ENCODE measurements at regions not wholly inside any gene's neighbourhood (a gene's known extent, or its start where the extent isn't known, plus 50 kb on each side); places are given as distances from the start of the nearest gene placed in this dataset.

DNA sequence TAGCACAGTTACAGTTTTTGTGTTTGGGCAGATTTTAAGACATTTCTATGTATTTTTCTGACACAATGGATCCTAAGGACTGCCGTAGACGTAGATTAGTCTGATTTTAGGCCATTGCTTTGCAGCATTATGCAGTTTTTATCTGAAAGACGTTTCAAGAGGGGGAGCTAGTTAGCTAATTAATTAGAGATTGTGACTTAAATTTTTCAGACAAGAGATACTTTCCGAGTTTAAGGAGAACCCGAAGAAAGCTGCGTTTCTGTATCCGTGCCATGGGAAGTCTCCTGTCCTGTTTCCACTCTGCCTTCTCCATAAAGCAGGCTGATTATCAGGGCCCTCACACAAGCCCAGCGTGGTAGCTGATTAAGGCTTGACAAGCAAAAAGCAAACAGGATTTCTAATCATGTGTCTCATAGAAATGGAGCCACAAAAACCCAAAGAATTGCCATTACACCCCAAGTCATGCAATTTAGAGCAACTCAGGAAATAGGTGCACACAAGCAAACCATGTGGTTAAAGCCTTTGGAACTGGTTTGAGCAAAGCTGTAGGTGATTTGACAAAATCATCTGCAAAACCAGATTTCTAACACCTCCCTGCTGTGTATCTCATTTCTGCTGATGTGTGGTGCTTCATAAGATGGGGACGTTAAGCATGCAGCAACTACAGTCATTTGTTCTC is 808.1 kb downstream of the RNF144A start:
- TF ChIP-seq, protein P1, sequence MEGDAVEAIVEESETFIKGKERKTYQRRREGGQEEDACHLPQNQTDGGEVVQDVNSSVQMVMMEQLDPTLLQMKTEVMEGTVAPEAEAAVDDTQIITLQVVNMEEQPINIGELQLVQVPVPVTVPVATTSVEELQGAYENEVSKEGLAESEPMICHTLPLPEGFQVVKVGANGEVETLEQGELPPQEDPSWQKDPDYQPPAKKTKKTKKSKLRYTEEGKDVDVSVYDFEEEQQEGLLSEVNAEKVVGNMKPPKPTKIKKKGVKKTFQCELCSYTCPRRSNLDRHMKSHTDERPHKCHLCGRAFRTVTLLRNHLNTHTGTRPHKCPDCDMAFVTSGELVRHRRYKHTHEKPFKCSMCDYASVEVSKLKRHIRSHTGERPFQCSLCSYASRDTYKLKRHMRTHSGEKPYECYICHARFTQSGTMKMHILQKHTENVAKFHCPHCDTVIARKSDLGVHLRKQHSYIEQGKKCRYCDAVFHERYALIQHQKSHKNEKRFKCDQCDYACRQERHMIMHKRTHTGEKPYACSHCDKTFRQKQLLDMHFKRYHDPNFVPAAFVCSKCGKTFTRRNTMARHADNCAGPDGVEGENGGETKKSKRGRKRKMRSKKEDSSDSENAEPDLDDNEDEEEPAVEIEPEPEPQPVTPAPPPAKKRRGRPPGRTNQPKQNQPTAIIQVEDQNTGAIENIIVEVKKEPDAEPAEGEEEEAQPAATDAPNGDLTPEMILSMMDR (IDR thresholded peaks at IDR 0.05; ENCODE audit: unreplicated experiment in 3 of 3) = peak in 2 of 3 experiments; percentile 21 to 24
- no peaks in the 10 kb centered on the region for H3K9me3 Mint-ChIP-seq
- H3K4me3 Mint-ChIP-seq = no peak overlapping the region
- H3K27ac Mint-ChIP-seq = peak overlapping the region; percentile 36 to 71 (median 45)
- no peaks in the 10 kb centered on the region for H3K36me3 Mint-ChIP-seq (ENCODE audit: low read depth)
- peaks cover 19% of the 10 kb centered on the region for H3K27me3 Mint-ChIP-seq (ENCODE audit: low read depth)
- peaks cover 35% of the 10 kb centered on the region for H3K4me1 Mint-ChIP-seq

DNA sequence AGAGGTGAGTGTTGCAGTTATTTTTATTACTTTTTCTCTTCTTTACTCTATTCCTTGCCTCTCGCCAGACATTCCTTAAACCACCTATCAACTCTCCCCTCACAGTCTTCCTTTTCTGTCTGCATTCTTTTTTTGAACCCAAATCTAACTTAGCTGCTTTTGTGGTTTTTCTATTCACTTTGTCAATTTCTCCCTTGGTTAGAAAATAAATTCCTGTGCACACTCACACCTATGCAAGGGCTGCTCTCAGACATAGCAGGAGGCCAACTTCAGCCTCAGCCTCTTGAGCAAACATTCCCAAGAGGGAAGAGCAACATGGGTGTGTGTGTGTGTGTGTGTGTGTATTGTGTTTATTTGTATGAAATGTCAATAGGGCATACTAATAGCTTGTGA is 808.6 kb downstream of the RNF144A start:
- Mint-ChIP-seq H3K4me3 (no peak overlapping the region), H3K27me3 (ENCODE audit: low read depth) (peaks cover 18% of the 10 kb centered on the region), H3K27ac (no peak overlapping the region), H3K36me3 (ENCODE audit: low read depth) (no peaks in the 10 kb centered on the region), H3K4me1 (peaks cover 34% of the 10 kb centered on the region), H3K9me3 (no peaks in the 10 kb centered on the region)
- TF ChIP-seq, protein P1 (IDR thresholded peaks at IDR 0.05; ENCODE audit: unreplicated experiment in 3 of 3) = no peak

DNA sequence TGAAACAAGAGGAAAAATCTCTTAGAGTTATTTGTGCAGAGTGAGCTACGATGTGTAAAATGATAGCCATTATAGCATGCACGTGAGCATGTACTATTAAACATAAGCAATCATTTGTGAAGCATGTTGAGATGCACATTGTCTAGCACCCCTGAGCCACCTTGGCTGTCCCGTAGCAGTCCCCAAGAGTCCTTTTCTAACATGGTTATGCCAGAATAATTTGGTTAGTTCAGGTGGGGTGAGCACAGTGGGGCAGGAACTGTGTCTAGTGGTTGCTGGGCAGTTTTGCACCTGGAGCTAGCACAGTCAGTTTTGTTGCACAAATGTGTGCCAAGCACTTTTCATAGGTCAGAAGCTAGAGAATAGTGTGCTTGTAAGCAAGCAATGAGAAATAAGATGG is 809.8 kb downstream of the RNF144A start:
- Mint-ChIP-seq H3K36me3 (ENCODE audit: low read depth) (no peaks in the 10 kb centered on the region), H3K4me3 (no peak overlapping the region), H3K4me1 (peaks cover 22% of the 10 kb centered on the region), H3K27me3 (ENCODE audit: low read depth) (peaks cover 18% of the 10 kb centered on the region), H3K27ac (no peak overlapping the region), H3K9me3 (no peaks in the 10 kb centered on the region)
- TF ChIP-seq, protein P1 (IDR thresholded peaks at IDR 0.05; ENCODE audit: unreplicated experiment in 3 of 3) = no peak

DNA sequence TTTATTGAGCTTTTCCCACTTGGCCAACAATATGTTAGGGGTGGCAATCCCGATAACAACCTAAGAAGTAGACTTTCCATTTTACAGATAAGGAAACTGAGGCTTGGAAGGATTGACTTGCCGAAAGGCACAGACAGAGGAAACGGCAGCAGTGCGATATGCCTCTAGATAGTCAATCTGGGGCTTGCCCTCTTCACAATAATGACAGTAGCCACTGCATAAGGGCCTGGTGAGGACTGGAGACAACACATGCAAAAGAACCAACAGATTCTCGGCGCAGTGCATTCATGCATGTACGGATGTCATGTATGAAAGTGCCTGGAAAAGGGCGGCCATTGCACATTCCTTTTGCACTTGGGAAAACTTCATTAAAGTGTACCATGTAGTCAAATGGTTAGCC is 811.2 kb downstream of the RNF144A start:
- no peak overlapping the region for H3K27ac Mint-ChIP-seq
- H3K9me3 Mint-ChIP-seq = no peaks in the 10 kb centered on the region
- no peaks in the 10 kb centered on the region for H3K36me3 Mint-ChIP-seq (ENCODE audit: low read depth)
- peaks cover 9% of the 10 kb centered on the region for H3K27me3 Mint-ChIP-seq (ENCODE audit: low read depth)
- TF ChIP-seq, protein P1 (IDR thresholded peaks at IDR 0.05; ENCODE audit: unreplicated experiment in 3 of 3) = no peak
- no peak overlapping the region for H3K4me3 Mint-ChIP-seq
- H3K4me1 Mint-ChIP-seq = peaks cover 22% of the 10 kb centered on the region

DNA sequence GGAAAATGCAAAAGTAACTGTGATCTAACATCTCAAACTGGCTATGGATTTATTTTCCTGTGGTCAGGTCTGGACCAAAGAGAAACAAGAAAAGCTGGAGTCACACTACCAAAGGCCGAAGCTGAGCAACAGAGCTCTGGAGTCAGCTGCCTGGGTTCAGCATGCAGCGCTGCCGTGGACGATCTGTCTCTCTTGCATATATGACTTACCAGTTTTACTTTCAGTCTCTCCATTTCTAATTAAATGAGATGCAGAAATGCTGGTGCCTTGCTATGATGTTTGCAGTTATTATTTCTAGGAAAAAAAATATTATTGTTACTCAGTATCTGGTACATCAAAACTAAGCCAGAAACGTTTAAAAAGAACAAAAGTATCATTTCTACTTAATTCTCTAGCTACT is 813.2 kb downstream of the RNF144A start:
- Mint-ChIP-seq H3K9me3 (no peaks in the 10 kb centered on the region), H3K4me3 (no peak overlapping the region), H3K36me3 (ENCODE audit: low read depth) (no peaks in the 10 kb centered on the region), H3K27ac (no peak overlapping the region), H3K27me3 (ENCODE audit: low read depth) (peaks cover 14% of the 10 kb centered on the region), H3K4me1 (peaks cover 5% of the 10 kb centered on the region)
- TF ChIP-seq, protein P1 (IDR thresholded peaks at IDR 0.05; ENCODE audit: unreplicated experiment in 3 of 3) = no peak

DNA sequence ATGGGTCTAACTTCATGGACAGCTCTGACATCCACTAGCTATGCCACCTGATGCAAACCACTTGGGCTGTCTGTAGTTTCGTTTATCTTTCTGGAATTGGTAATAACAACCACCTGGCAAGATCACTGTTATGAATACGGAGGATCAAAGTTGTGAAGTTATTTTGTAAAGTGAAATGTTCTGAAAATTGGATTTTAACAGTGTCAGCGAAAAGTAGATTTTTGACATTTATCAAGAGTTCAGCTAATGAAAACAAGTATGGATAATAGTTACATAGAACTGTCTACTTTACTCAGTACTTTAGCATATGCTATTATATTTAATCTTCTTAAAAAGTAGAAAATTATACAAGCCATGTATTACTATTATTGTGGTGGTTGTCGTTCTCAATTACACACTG is 813.8 kb downstream of the RNF144A start:
- Mint-ChIP-seq H3K4me3 (no peak overlapping the region), H3K9me3 (no peaks in the 10 kb centered on the region), H3K27ac (no peak overlapping the region), H3K27me3 (ENCODE audit: low read depth) (peaks cover 15% of the 10 kb centered on the region), H3K36me3 (ENCODE audit: low read depth) (no peaks in the 10 kb centered on the region), H3K4me1 (peaks cover under 1% of the 10 kb centered on the region)
- TF ChIP-seq, protein P1 (IDR thresholded peaks at IDR 0.05; ENCODE audit: unreplicated experiment in 3 of 3) = no peak

All from nephron (organoid).